Aorta (tissue), 5 donors: ENCODE measurements at regions not wholly inside any gene's neighbourhood (a gene's known extent, or its start where the extent isn't known, plus 50 kb on each side); places are given as distances from the start of the nearest gene placed in this dataset.

Source experiments
- ATAC-seq: fragments of 200-7000 bp; cut with Tn5 transposase; one replicate; pipeline ENCODE4 v1.9.1; 2022; ENCODE audit warnings: moderate library complexity; ENCODE audit not compliant: low FRiP score
- DNase-seq, 2 donors: peaks; one replicate each; pipeline ENCODE4 v3.0.0-alpha.2; 2020
- H3K27ac ChIP-seq, 2 donors: one replicate each; pipeline ENCODE4 v1.5.1; 2013; ENCODE audit warnings: low read length in 2 of 2, mild to moderate bottlenecking in 2 of 2, moderate library complexity in 2 of 2, control low read depth in 1 of 2, inconsistent platforms in 1 of 2, low read depth in 1 of 2
- H3K27me3 ChIP-seq, 2 donors: one replicate each; pipeline ENCODE4 v1.6.1; 2013; ENCODE audit warnings: control low read depth in 1 of 2, low read length in 1 of 2, mild to moderate bottlenecking in 1 of 2, moderate library complexity in 1 of 2; ENCODE audit not compliant: insufficient read depth in 2 of 2, control insufficient read depth in 1 of 2
- H3K36me3 ChIP-seq, 2 donors: one replicate each; pipeline ENCODE4 v1.6.1; 2013; ENCODE audit warnings: control low read depth in 1 of 2, low read length in 1 of 2, mild to moderate bottlenecking in 1 of 2; ENCODE audit not compliant: insufficient read depth in 2 of 2, control insufficient read depth in 1 of 2
- H3K4me1 ChIP-seq, 2 donors: one replicate each; pipeline ENCODE4 v1.6.1; 2013; ENCODE audit warnings: low read length in 2 of 2, control low read depth in 1 of 2, mild to moderate bottlenecking in 1 of 2, moderate library complexity in 1 of 2; ENCODE audit not compliant: insufficient read depth in 2 of 2, control insufficient read depth in 1 of 2
- H3K4me3 ChIP-seq, 2 donors: one replicate each; pipeline ENCODE4 v1.5.1; 2013; ENCODE audit warnings: low read length in 2 of 2, control low read depth in 1 of 2, mild to moderate bottlenecking in 1 of 2
- H3K9me3 ChIP-seq: one replicate; pipeline ENCODE4 v1.6.1; 2013; ENCODE audit warnings: mild to moderate bottlenecking, low read length; ENCODE audit not compliant: control insufficient read depth
- WGBS, 2 donors: extraction: QIAGEN DNeasy Blood & Tissue Kit; methylation state at CpG; one replicate each; pipeline ENCODE4 v1.1.7; 2013; 5-methylcytosine and 5-hydroxymethylcytosine counted together
- intact Hi-C, 2 donors: fragments of 100-400 bp; cut with DNase I; formaldehyde crosslinking; loops; one replicate each; pipeline versions ENCODE4 v1.14.2 to v1.15.0; 2022
- donor health status: healthy with polysubstance abuse.
- donor health status: Bipolar disorder and iron deficiency.
- donor health status: DM: no; HTN: no; CAD: no.
- donor health status: DM: no; HTN: no; CAD: no.
- donor health status: DM: yes; HTN: yes; CAD: no.

DNA sequence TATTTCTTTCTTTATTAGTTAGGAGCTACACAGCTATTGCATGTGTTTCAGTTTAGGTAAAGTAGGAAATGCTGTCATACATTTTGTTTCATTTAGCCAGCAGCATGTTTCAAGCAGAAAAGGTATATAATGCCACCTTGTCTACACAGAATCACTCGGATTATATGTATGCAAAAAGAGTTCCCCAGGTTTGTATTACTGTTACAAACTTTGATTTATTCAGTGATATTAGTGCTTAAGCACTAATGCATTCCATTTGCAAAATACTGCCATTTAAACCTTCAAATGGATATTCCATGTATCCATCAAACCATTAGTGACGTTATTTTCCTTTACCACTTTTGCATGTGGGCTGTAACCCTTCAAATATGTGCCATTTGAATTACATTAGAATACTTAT, 564.0 kb downstream of the RPL10L start:
- H3K9me3 ChIP-seq: peaks cover 1% of the 10 kb centered on the region
- ATAC-seq (no peak), DNase-seq (no peak)
- H3K27me3 ChIP-seq: no peaks in the 10 kb centered on the region
- WGBS, 2 donors: 53 to 61% methylated on average over 2 of the region's 2 CpGs
- no peaks in the 10 kb centered on the region for H3K4me1 ChIP-seq
- no peak overlapping the region for H3K4me3 ChIP-seq
- H3K36me3 ChIP-seq: no peaks in the 10 kb centered on the region
- intact Hi-C loops: no loop called here
- no peak overlapping the region for H3K27ac ChIP-seq

DNA sequence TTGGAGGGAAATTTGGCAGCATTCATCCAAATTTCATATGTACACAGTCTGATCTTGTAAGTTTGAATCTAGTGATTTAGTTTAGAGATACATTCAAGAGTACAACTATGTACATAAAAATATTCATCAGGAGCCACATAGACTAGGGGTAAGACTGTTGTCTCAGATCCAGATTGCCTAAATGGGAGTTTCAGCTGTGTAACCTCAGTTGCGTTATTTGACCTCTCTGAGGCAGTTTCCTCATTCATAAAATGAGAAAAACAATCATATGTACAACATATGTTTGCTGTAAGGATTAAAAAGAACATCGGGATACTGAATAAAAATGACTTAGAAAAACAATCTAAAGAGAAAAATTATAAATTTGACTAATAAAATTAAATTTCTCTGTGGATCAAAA, 577.5 kb downstream of the RPL10L start:
- 75 to 81% methylated on average over 2 of the region's 2 CpGs for WGBS, 2 donors
- no peak overlapping the region for H3K27ac ChIP-seq
- H3K4me1 ChIP-seq: no peaks in the 10 kb centered on the region
- H3K36me3 ChIP-seq: no peaks in the 10 kb centered on the region
- no peaks in the 10 kb centered on the region for H3K27me3 ChIP-seq
- no peak overlapping the region for H3K4me3 ChIP-seq
- intact Hi-C loops: no loop called here
- no peaks in the 10 kb centered on the region for H3K9me3 ChIP-seq
- ATAC-seq (no peak), DNase-seq (no peak)

DNA sequence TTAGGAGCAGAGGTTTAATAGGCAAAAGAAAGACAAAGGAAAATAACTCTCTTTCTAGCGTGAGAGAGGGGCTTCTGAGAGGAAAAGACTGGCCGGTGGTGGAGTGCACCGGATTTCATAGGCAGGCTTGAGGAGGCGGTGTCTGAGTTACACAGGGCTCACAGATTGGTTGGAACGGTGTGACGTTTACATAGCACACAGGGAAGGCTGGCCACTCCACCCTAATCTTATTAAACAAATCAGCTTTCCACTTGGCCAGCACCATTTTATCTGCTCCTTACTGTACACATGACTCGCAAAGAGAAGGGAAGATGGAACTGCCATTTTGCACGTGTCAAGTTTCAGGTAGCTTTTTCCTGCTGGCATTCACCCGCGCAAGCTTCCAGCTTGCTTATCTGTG, 587.7 kb downstream of the RPL10L start:
- 75 to 78% methylated on average over 10 of the region's 10 CpGs for WGBS, 2 donors
- H3K27me3 ChIP-seq: no peaks in the 10 kb centered on the region
- H3K27ac ChIP-seq: no peak overlapping the region
- DNase-seq (no peak), ATAC-seq (no peak)
- intact Hi-C loops: no loop called here
- H3K36me3 ChIP-seq: no peaks in the 10 kb centered on the region
- no peak overlapping the region for H3K4me3 ChIP-seq
- H3K4me1 ChIP-seq: no peaks in the 10 kb centered on the region
- H3K9me3 ChIP-seq: no peaks in the 10 kb centered on the region

DNA sequence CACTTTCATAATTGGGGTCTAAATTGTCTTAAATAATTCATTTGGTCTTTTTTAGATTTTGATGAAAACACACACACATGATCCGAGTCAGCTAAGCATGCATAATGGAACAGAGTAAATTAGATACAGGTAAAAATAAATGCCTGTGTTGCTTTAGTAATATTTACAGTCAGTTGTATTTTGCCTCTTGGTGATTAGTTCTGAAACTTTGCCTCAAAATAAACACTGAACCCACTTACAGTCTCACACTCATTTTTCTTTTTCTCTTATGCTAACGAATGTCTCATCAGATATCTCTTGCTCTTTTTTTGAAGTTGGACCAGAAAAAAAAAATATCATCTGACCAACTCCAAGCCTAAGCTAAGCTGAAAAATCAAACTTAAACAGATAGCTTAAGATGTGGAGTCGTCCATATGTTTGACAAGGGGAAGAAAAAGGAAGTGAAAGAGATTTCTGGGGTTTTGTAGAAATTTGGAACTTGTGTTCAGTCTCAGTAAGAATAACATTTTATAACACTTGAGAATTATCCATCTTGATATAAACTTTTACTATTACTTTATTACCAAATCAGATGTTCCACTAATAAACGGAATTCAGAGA, 592.5 kb downstream of the RPL10L start:
- Histone ChIP-seq H3K27ac (no peak overlapping the region), H3K27me3 (no peaks in the 10 kb centered on the region), H3K4me1 (no peaks in the 10 kb centered on the region), H3K36me3 (no peaks in the 10 kb centered on the region), H3K4me3 (no peak overlapping the region), H3K9me3 (no peaks in the 10 kb centered on the region)
- intact Hi-C loops: no loop called here
- DNase-seq (no peak), ATAC-seq (no peak)
- WGBS, 2 donors: 65 to 68% methylated on average over 4 of the region's 4 CpGs

DNA sequence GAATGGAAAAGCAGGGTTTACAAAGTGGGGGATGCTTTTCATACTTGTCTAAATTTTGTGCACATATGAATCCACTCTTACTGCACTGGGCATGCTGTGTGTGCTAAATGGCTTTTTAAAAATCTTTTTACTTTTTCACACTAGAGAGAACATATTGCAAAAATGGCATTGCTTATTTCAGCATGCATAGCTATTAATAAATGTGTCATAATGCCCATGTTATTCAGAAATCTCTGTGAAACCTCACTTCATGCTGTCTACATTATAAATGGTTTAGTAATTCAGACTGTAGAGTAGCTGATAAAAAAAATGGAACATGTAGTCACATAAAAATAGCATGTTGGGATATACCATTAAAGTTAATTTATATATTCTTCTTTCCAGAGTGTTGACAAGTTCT, 593.8 kb downstream of the RPL10L start:
- ATAC-seq (no peak), DNase-seq (no peak)
- no peaks in the 10 kb centered on the region for H3K36me3 ChIP-seq
- no peaks in the 10 kb centered on the region for H3K27me3 ChIP-seq
- no peaks in the 10 kb centered on the region for H3K9me3 ChIP-seq
- H3K4me1 ChIP-seq: no peaks in the 10 kb centered on the region
- intact Hi-C loops: no loop called here
- no peak overlapping the region for H3K4me3 ChIP-seq
- H3K27ac ChIP-seq: no peak overlapping the region

DNA sequence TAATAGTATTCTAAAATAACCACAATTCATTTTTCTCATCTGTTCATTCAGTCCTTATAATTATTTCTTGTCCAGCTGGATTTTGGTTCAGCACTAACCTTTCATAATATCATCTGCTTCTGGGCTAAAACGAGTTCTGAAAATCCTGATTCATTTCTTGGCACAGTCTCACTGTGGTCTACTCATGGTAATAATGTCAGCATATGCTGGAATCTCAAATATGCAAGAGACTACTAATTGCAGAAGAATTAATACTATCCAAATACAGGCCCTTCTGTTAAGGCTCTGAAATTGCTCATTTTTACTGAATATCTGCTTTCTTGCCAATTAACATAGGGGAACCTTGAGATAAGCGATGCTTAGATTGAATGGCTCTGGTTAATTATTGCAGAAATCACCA, 597.1 kb downstream of the RPL10L start:
- 48% methylated on average over 2 of the region's 2 CpGs for WGBS, 2 donors
- no peaks in the 10 kb centered on the region for H3K9me3 ChIP-seq
- H3K36me3 ChIP-seq: no peaks in the 10 kb centered on the region
- no peak overlapping the region for H3K4me3 ChIP-seq
- no peaks in the 10 kb centered on the region for H3K4me1 ChIP-seq
- intact Hi-C loops: no loop called here
- H3K27ac ChIP-seq: no peak overlapping the region
- no peak for ATAC-seq
- H3K27me3 ChIP-seq: no peaks in the 10 kb centered on the region
- no peak for DNase-seq

DNA sequence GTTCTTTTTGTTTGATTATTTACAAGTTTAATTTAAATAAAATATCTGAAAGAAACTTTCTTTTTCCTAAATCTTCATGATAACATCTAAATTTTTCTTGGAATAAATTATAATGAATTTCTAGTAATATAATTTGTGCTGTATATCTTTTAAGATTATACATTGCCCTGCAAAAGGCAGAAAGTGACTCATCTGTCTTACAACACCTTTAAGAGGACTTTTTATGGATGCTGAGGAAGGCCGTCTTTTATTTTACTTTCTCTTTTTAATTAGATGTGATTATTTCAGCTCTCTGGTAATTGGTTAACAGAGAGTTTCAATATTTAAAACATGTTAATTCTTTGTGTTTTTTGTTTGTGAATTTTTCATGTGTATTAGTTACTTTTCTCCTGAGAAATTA, 598.4 kb downstream of the RPL10L start:
- intact Hi-C loops: no loop called here
- no peaks in the 10 kb centered on the region for H3K27me3 ChIP-seq
- H3K4me1 ChIP-seq: no peaks in the 10 kb centered on the region
- whole genome bisulfite sequencing, 2 donors: 60 to 75% methylated on average over 1 of the region's 1 CpG
- H3K27ac ChIP-seq: no peak overlapping the region
- no peaks in the 10 kb centered on the region for H3K36me3 ChIP-seq
- no peak for DNase-seq
- no peak overlapping the region for H3K4me3 ChIP-seq
- H3K9me3 ChIP-seq: no peaks in the 10 kb centered on the region
- ATAC-seq: no peak

DNA sequence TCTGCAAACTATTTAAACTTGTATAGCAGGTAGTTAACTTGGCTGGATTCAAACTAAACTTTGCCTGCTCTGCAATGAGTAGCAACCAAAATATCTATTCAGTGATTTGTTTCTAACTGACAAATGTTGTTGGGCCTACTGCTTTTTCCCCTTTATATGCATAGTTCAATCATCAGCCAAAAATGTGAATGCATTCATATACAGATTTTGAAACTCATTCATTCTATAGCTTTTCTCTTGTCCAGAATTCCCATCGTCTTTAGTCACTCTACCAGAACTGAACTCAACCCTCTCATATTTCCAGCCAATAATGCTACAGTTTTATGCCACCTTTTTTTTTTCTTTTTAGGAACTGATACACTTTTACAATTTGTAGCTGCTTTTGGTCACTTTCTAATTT, 599.8 kb downstream of the RPL10L start:
- Histone ChIP-seq H3K27me3 (no peaks in the 10 kb centered on the region), H3K4me3 (no peak overlapping the region)
- WGBS, 2 donors: 64 to 66% methylated on average over 1 of the region's 1 CpG

DNA sequence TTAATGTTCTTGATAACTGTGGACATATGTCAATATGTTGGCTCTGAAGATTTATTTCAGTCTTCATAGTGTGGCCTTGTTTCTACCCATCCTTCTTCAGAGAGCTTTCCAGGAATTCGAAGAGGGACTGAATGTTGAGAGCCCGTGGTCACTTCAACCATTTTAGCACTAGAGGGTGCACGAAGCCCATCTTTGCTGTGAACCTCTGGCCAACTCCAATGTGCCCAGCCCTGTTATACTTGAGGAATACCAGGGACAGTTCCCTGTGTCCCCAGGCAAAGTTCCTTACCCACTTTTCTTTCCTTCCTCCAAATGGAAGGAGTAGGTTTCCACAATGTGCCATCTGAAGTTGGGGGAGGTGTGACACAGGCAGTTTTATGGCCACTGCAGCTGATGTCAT, 603.5 kb downstream of the RPL10L start:
- DNase-seq: no peak
- no peak for ATAC-seq
- H3K27ac ChIP-seq: no peak overlapping the region
- no peaks in the 10 kb centered on the region for H3K27me3 ChIP-seq
- H3K4me3 ChIP-seq: no peak overlapping the region
- WGBS, 2 donors: 32 to 35% methylated on average over 3 of the region's 3 CpGs
- no peaks in the 10 kb centered on the region for H3K4me1 ChIP-seq
- no peaks in the 10 kb centered on the region for H3K36me3 ChIP-seq
- intact Hi-C loops: no loop called here
- no peaks in the 10 kb centered on the region for H3K9me3 ChIP-seq

More for the DNA sequence above, 599.8 kb downstream of the RPL10L start:
- no peaks in the 10 kb centered on the region for H3K4me1 ChIP-seq
- H3K9me3 ChIP-seq: no peaks in the 10 kb centered on the region
- intact Hi-C loops: no loop called here
- ATAC-seq: no peak
- no peaks in the 10 kb centered on the region for H3K36me3 ChIP-seq
- H3K27ac ChIP-seq: no peak overlapping the region
- no peak for DNase-seq
